WI38 (cell line): ENCODE measurements at regions not wholly inside any gene's neighbourhood (a gene's known extent, or its start where the extent isn't known, plus 50 kb on each side); places are given as distances from the start of the nearest gene placed in this dataset.

Experiments
- H3K4me3 ChIP-seq: 2 replicates; pipeline ENCODE4 v1.5.1; 2011; ENCODE audit warnings: low read depth, mild to moderate bottlenecking, control low read depth, low read length
- CTCF ChIP-seq: IDR thresholded peaks from 2 replicates; pipeline ENCODE4 v1.5.1; 2012; ENCODE audit warnings: low read depth, mild to moderate bottlenecking, control low read depth, low read length

- no peak for TF ChIP-seq CTCF
- H3K4me3 ChIP-seq = no peak overlapping the region
These were observed 609.0 kb downstream of the EDEM1 start for GRCh38 chr3:5796541-5796940.

GRCh38 chr3:5798809-5799208 lies 611.3 kb downstream of the EDEM1 start:
- H3K4me3 ChIP-seq = no peak overlapping the region
- TF ChIP-seq CTCF = no peak

DNA sequence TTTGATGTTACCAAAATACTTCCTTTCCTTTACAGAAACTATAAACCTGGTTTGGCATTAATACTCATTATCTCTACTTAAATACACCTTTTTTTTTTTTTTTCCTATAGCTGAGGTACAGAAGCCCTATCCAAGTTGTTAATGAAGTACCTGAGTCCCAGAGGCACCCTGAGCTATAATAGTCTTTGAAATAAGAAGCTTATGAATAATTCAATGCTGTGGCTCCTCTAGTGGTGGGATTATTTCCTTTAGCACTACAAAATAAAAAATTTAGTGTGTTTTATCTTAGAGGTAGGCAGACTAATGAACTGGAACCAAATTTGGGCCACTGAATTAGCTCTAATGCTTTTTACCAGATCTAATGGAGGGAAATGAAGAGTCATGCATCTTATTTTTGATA lies 611.9 kb downstream of the EDEM1 start:
- TF ChIP-seq CTCF = no peak
- no peak overlapping the region for H3K4me3 ChIP-seq

DNA sequence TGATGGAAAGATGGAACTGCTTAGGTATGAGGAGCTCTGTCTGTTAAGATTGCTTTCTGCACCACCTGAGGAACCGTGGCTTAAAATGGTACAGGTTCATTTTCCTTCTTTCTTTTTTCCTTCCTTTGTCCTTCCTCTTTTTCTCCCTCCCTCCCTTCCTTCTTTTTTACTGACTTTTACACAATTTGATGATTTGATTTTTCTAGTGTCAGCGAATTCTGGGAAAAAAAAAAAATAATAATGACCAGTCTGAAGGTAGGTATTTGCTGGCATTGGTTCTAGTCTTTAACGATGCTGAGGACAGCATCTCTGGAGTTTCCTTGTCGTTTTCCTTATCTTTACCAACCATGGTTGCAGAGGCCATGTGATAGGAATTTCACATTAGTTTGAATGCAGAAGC lies 613.5 kb downstream of the EDEM1 start:
- TF ChIP-seq CTCF = no peak

GRCh38 chr3:5806192-5806591 lies 618.7 kb downstream of the EDEM1 start:
- no peak for TF ChIP-seq CTCF
- no peak overlapping the region for H3K4me3 ChIP-seq

More for the DNA sequence above, 613.5 kb downstream of the EDEM1 start:
- no peak overlapping the region for H3K4me3 ChIP-seq

GRCh38 chr3:5809586-5810246 lies 622.2 kb downstream of the EDEM1 start:
- no peak overlapping the region for H3K4me3 ChIP-seq
- no peak for TF ChIP-seq CTCF

DNA sequence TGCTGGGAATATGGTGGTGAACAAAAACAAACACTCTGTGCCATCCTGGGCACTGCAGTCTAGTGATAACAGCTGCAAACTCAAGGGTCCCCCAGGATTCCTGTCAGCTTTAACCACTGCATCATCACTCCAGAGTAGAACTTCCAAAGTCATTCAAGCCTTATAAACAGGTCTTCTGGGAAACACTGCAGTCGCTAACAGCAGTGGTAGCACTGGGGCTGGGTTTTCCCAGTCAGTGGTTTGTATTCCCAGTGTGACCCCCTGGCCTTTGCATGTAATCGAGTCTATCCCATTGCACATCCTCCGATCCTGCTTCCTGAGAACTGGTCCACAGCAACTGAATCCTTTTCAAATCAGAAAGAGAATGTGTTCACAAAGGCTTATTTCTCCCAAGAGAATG lies 623.5 kb downstream of the EDEM1 start:
- H3K4me3 ChIP-seq = no peak overlapping the region
- TF ChIP-seq CTCF = no peak
